Endothelial cell of umbilical vein (primary cell): ENCODE measurements at regions not wholly inside any gene's neighbourhood (a gene's known extent, or its start where the extent isn't known, plus 50 kb on each side); places are given as distances from the start of the nearest gene placed in this dataset.
"Not testable (repeated sequence)": the region's sequence is repeated elsewhere in the genome, so short reads cannot be mapped to it uniquely, and the experiment has no call there.

Source experiments
- BruUV-seq: library from RNA; stranded (reverse); fragments of 400-500 nt; replicated peaks from 2 replicates; lab custom pipeline; 2021; lab: Mats Ljungman, UMichigan
- CTCF ChIA-PET: fragments of 300-600, 350-600 bp; sonication (Branson Sonifier 250); formaldehyde crosslinking; loops from one replicate; lab custom pipeline; 2021; ENCODE audit warnings: antibody characterized with exemption, inconsistent platforms; lab: Charles Lee
- POLR2A ChIA-PET: fragments of 300-600, 350-600 bp; sonication (Branson Sonifier 250); formaldehyde crosslinking; loops from one replicate; lab custom pipeline; 2021; ENCODE audit warnings: antibody characterized with exemption, inconsistent platforms; lab: Charles Lee
- DNase-seq: peaks from one replicate; pipeline ENCODE4 v3.0.0-alpha.2; 2011; ENCODE audit warnings: low read depth, low spot score
- FAIRE-seq: peaks from 2 replicates; lab custom pipeline; 2011; peaks lifted over from hg19 to GRCh38; lab: Jason Lieb, UNC
- H2AFZ ChIP-seq: 2 replicates; pipeline ENCODE4 v1.6.0; 2012; ENCODE audit warnings: low read depth, low read length, control low read depth, inconsistent platforms
- H3K27ac ChIP-seq: 2 replicates; pipeline ENCODE4 v1.5.1; 2011; ENCODE audit warnings: low read depth, mild to moderate bottlenecking, control low read depth, low read length, moderate library complexity; ENCODE audit not compliant: insufficient read depth
- H3K27me3 ChIP-seq, 2 experiments: 2 replicates each; pipeline versions ENCODE4 v1.6.0 to v1.6.1; 2011; ENCODE audit warnings: low read length in 2 of 2, mixed read lengths in 1 of 2; ENCODE audit not compliant: control insufficient read depth in 2 of 2, insufficient read depth in 2 of 2
- H3K36me3 ChIP-seq, 2 experiments: 2 replicates in 1 of 2; 3 replicates in 1 of 2; pipeline ENCODE4 v1.5.1; 2011; ENCODE audit warnings: low read length in 2 of 2, mild to moderate bottlenecking in 1 of 2, moderate library complexity in 1 of 2; ENCODE audit not compliant: control insufficient read depth in 2 of 2, insufficient read depth in 2 of 2; ENCODE audit errors: extremely low read depth in 1 of 2
- H3K4me1 ChIP-seq: 3 replicates; pipeline ENCODE4 v1.5.1; 2011; ENCODE audit warnings: mild to moderate bottlenecking, low read length; ENCODE audit not compliant: control insufficient read depth, insufficient read depth; ENCODE audit errors: extremely low read depth
- H3K4me2 ChIP-seq: 2 replicates; pipeline ENCODE4 v1.6.1; 2011; ENCODE audit warnings: low read length, control low read depth, mixed read lengths; ENCODE audit not compliant: insufficient read depth
- H3K4me3 ChIP-seq, 3 experiments: fragments of 200-600 bp in 1 of 3; sonication (generic), shearing (Covaris generic) in 1 of 3; replicated peaks in 1 of 3; 2 replicates each; pipeline ENCODE4 v1.5.1; 2011 to 2016; ENCODE audit warnings: control low read depth in 3 of 3, low read length in 3 of 3, mild to moderate bottlenecking in 2 of 3, inconsistent platforms in 1 of 3, low read depth in 1 of 3, moderate library complexity in 1 of 3; ENCODE audit not compliant: insufficient read depth in 1 of 3
- H3K79me2 ChIP-seq: 2 replicates; pipeline ENCODE4 v1.6.0; 2012; ENCODE audit warnings: low read length, inconsistent platforms; ENCODE audit not compliant: control insufficient read depth, insufficient read depth
- H3K9ac ChIP-seq: replicated peaks from 2 replicates; pipeline ENCODE3; 2011; ENCODE audit warnings: low read length, control low read depth; ENCODE audit not compliant: insufficient read depth; ENCODE audit errors: extremely low read depth
- H3K9me1 ChIP-seq: replicated peaks from 3 replicates; pipeline ENCODE4 v1.6.0; 2011; ENCODE audit warnings: mild to moderate bottlenecking, low read length; ENCODE audit not compliant: control insufficient read depth, insufficient read depth; ENCODE audit errors: extremely low read depth
- H3K9me3 ChIP-seq: replicated peaks from 2 replicates; pipeline ENCODE4 v1.5.1; 2012; ENCODE audit warnings: low read length, inconsistent platforms; ENCODE audit not compliant: control insufficient read depth, insufficient read depth
- H4K20me1 ChIP-seq: replicated peaks from 2 replicates; pipeline ENCODE3; 2011; ENCODE audit warnings: mild to moderate bottlenecking, low read length; ENCODE audit not compliant: control insufficient read depth, insufficient read depth; ENCODE audit errors: extremely low read depth
- CTCF ChIP-seq, 2 donors: IDR thresholded peaks; 1 replicate in 1 of 2; 2 replicates in 1 of 2; pipeline ENCODE4 v1.5.1; 2011; ENCODE audit warnings: low read length in 2 of 2, mild to moderate bottlenecking in 2 of 2, moderate library complexity in 2 of 2, control low read depth in 1 of 2, inconsistent platforms in 1 of 2, low read depth in 1 of 2; ENCODE audit not compliant: insufficient read depth in 1 of 2; ENCODE audit errors: extremely low read depth in 1 of 2
- EZH2 ChIP-seq: IDR thresholded peaks from 2 replicates; pipeline ENCODE4 v1.6.1; 2012; ENCODE audit warnings: borderline replicate concordance, low read depth, mild to moderate bottlenecking, moderate library complexity, low read length, inconsistent platforms; ENCODE audit not compliant: severe bottlenecking
- FOS ChIP-seq: IDR thresholded peaks from 2 replicates; pipeline ENCODE4 v1.6.1; 2011; ENCODE audit warnings: mild to moderate bottlenecking, low read length, moderate library complexity, borderline replicate concordance; ENCODE audit not compliant: insufficient read depth
- GATA2 ChIP-seq: IDR thresholded peaks from 2 replicates; pipeline ENCODE4 v1.7.0; 2011; ENCODE audit warnings: low read depth, mild to moderate bottlenecking, moderate library complexity, mixed read lengths, low read length; ENCODE audit not compliant: insufficient read length, insufficient read depth
- JUN ChIP-seq: IDR thresholded peaks from 2 replicates; pipeline ENCODE4 v1.6.1; 2011; ENCODE audit warnings: borderline replicate concordance, low read depth; ENCODE audit not compliant: insufficient read length, insufficient read depth
- MYC ChIP-seq: IDR thresholded peaks from one replicate; pipeline ENCODE4 v1.6.1; 2011; ENCODE audit warnings: mild to moderate bottlenecking, low read depth, low read length
- POLR2A ChIP-seq: IDR thresholded peaks from 2 replicates; pipeline ENCODE4 v1.6.1; 2012; ENCODE audit warnings: low read depth, mild to moderate bottlenecking, control low read depth, low read length
- POLR2AphosphoS5 ChIP-seq: IDR thresholded peaks from 2 replicates; pipeline ENCODE4 v1.6.1; 2012; ENCODE audit warnings: low read depth, mild to moderate bottlenecking, control low read depth, low read length, moderate library complexity; ENCODE audit not compliant: insufficient read depth
- dilution Hi-C: fragments of 300-500 bp; cut with MboI; formaldehyde crosslinking; loops from one replicate; pipeline ENCODE4 v1.15.0; 2019; ENCODE audit warnings: low sequenced_read_pairs; ENCODE audit not compliant: extremely low pct_ligation_motif_present
- intact Hi-C: fragments of 100-400 bp; cut with micrococcal nuclease; formaldehyde crosslinking; loops from one replicate; pipeline ENCODE4 v1.10.0; 2022
- TF ChIP-seq, protein P1 (sequence below): IDR thresholded peaks from 2 replicates; pipeline ENCODE4 v1.6.1; 2011; ENCODE audit not compliant: insufficient read depth, insufficient read length

DNA sequence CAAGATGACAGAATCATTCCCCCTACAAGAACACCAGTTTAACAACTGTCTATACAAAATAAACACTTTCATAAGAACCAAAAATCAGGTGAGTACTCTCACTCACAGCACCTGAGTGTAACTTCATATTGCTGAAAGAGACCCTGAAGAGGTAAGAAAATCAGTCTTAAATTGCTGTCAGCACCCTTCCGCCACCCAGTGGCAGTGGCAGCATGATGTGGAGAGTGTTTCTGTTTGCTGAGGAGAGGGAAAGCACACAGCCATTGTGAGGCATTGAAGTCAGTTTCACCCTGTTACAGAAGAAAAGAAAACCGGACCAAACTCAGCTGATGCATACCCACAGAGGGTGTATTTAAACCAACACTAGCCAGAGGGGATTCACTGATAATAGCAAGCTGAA, 1240.8 kb upstream of the CRIM1 start:
- no TSS peak for BruUV-seq
- POLR2A ChIA-PET, result no interaction called here
- no peak overlapping the region for H2AFZ ChIP-seq
- H3K4me2 ChIP-seq, result no peak overlapping the region
- no peak overlapping the region for H3K27ac ChIP-seq
- no peaks in the 10 kb centered on the region for H3K9me1 ChIP-seq
- dilution Hi-C loops (no loop called here), intact Hi-C loops (no loop called here)
- CTCF ChIA-PET, result no interaction called here
- FAIRE-seq, result no peak
- no peaks in the 10 kb centered on the region for H3K9me3 ChIP-seq
- no peak overlapping the region for H3K4me3 ChIP-seq
- H3K9ac ChIP-seq, result no peak overlapping the region
- no peaks in the 10 kb centered on the region for H3K36me3 ChIP-seq
- no peaks in the 10 kb centered on the region for H3K27me3 ChIP-seq
- no peaks in the 10 kb centered on the region for H3K79me2 ChIP-seq
- no peaks in the 10 kb centered on the region for H4K20me1 ChIP-seq
- TF ChIP-seq, protein P1, sequence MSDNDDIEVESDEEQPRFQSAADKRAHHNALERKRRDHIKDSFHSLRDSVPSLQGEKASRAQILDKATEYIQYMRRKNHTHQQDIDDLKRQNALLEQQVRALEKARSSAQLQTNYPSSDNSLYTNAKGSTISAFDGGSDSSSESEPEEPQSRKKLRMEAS, result no peak
- TF ChIP-seq JUN (no peak), EZH2 (no peak), GATA2 (no peak), CTCF (IDR thresholded peaks at IDR 0.05; ENCODE audit: extremely low read depth in 1 of 2, insufficient read depth in 1 of 2, low read depth in 1 of 2, low read length in 2 of 2) (no peak), MYC (no peak), FOS (no peak), POLR2AphosphoS5 (no peak), POLR2A (no peak)
- DNase-seq, result no peak
- no peaks in the 10 kb centered on the region for H3K4me1 ChIP-seq

GRCh38 chr2:35112367-35112766, 1243.2 kb upstream of the CRIM1 start:
- CTCF ChIA-PET, H3K4me1 ChIP-seq, H2AFZ ChIP-seq, FAIRE-seq, H4K20me1 ChIP-seq, H3K79me2 ChIP-seq, H3K9me1 ChIP-seq, H3K4me2 ChIP-seq, H3K27me3 ChIP-seq, BruUV-seq, H3K27ac ChIP-seq, H3K9ac ChIP-seq, intact Hi-C loops, H3K9me3 ChIP-seq, dilution Hi-C loops, DNase-seq, H3K4me3 ChIP-seq, POLR2A ChIA-PET, H3K36me3 ChIP-seq: not testable (repeated sequence)
